Tibial nerve (tissue), 4 donors: ENCODE measurements at regions not wholly inside any gene's neighbourhood (a gene's known extent, or its start where the extent isn't known, plus 50 kb on each side); places are given as distances from the start of the nearest gene placed in this dataset.

ENCODE experiments used
- CTCF ChIP-seq, 5 experiments: fragments of 200-600 bp in 3 of 5; fragments of 450-650 bp in 2 of 5; sonication (generic) in 3 of 5; IDR thresholded peaks; one replicate each; pipeline ENCODE4 v1.5.1; 2016 to 2019; ENCODE audit warnings: antibody characterized with exemption in 5 of 5, mild to moderate bottlenecking in 3 of 5, moderate library complexity in 2 of 5
- EP300 ChIP-seq, 2 donors: sonication (generic); formaldehyde crosslinking; IDR thresholded peaks; one replicate each; pipeline ENCODE4 v1.6.1; 2017; ENCODE audit warnings: antibody characterized with exemption in 2 of 2, mild to moderate bottlenecking in 1 of 2
- POLR2A ChIP-seq, 2 donors: fragments of 450-650 bp; IDR thresholded peaks; one replicate each; pipeline ENCODE4 v1.6.1; 2017; ENCODE audit warnings: antibody characterized with exemption in 2 of 2, mild to moderate bottlenecking in 2 of 2, moderate library complexity in 2 of 2

GRCh38 chr1:82836213-82836972 lies 1035.7 kb downstream of the ADGRL2 start:
- no peak for TF ChIP-seq CTCF (IDR thresholded peaks at IDR 0.05)
- no peak for TF ChIP-seq EP300 (IDR thresholded peaks at IDR 0.05)
- TF ChIP-seq POLR2A (IDR thresholded peaks at IDR 0.05), result no peak
